GM21786 (cell line): ENCODE measurements at regions not wholly inside any gene's neighbourhood (a gene's known extent, or its start where the extent isn't known, plus 50 kb on each side); places are given as distances from the start of the nearest gene placed in this dataset.

Experiments
- ATAC-seq: cut with Tn5 transposase; IDR thresholded peaks from one replicate; pipeline ENCODE4 v1.9.1; 2021; ENCODE audit not compliant: unreplicated experiment

DNA sequence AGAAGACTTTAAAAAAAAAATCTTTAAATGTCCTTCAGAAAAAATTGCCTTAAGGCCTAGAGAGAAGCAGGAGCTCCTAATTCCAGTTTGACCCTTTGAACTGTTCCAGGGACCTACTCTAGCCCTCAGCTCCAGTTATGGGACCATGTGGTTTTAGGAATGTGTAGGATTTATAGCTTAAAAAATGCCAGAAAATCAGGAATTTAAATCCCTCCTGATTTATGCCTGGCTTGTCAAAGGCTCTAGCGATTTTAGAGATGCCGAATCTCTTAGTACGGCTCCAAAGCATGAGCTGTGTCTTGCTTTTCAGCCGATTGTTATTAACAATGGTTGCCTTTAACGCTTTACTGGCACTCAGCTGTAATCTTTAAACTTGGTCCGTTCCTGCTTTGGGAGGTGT is 130.6 kb upstream of the NPVF start:
- no peak for ATAC-seq

DNA sequence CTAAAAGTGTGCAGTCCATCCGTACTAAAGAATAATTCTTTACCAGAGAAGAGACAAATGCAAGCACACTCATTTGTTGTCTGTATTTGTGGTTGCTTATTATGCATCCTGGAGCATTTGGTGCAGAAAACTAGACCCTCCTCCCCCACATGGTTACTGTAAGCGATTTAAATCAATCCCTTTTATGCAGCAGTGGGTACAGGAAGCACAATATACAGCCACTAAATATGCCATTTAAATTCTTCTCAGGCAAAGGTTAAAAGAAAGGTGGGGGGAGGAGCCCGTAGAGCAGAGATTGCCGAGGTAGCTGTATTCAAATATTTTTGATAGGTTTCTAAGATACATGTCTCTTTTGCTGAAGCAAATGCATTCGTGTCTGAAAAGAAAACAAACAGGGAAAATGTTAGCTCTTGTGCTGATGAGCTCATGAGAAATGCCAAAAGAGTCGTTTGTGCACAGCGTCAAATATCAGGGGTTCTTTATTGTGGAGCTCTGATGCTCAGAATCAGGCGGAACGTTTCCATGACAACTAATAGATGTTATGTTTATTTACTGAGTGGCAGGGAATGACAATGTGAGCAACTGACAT is 131.3 kb upstream of the NPVF start:
- ATAC-seq: no peak

DNA sequence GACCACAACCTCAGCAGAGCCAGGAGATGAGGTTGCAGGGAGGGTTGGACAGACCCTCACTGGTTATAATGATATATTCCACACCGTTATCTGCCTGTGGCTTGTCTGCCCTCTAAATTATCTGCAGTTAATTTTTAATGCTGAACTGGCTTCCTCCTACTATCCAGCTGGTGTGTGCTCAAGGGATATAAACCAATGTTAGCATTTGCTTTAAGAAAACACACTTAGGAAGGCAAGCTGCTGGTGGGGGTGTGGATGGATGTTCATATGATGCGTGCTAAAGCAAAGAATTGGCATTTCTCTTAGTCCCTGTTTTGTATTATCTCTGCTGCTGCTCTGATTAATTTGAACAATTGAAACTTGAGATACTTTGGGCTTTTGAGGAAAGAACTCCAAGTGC is 132.2 kb upstream of the NPVF start:
- ATAC-seq: no peak

DNA sequence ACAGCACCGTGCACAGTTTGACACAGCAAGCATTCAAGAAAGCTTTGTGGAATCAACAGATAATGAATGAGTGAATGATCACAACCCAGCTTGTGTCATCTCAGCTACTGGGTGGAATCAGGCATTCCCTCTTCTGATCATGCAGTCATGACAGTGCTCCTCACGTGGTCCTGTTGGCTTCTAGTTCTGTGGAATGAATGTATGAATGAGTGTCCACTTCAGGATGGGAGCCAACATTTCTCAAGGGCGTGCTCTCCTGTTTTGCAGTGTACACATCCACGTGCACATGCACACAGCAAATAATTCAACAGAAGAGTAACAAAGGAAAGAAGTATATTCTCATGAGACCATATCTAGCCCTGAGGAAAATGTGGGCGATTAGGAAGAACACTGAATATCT is 133.1 kb upstream of the NPVF start:
- ATAC-seq: no peak

GRCh38 chr7:25361863-25362262 is 133.6 kb upstream of the NPVF start:
- no peak for ATAC-seq

DNA sequence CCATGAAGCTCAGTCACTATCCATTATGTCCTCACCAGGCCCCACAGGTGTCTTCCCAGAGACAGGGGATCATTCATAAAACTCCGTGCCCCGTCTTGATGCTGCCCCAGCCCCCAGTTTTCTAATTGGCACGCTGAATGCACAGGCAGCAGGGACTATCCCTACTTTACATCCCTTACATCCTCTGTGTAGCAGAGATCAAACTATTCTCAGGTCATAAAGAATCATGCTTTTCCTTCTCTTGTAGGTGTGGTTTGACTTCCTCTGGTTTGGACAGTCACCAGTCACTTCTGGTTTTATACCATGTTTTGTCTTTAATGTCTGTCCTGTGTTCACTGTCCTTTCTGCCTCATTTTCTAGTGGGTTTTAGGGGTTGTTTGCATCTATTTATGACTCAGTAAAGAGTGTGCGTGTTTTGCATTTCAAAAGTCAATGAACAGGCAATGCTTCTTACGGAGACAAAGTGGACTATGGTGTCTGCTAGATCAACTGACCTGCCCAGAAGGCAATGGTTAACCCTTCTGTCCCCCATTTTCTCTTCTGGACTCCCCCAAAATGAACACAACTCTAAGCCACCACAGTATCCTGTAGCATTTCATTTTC is 140.4 kb upstream of the NPVF start:
- ATAC-seq: no peak

DNA sequence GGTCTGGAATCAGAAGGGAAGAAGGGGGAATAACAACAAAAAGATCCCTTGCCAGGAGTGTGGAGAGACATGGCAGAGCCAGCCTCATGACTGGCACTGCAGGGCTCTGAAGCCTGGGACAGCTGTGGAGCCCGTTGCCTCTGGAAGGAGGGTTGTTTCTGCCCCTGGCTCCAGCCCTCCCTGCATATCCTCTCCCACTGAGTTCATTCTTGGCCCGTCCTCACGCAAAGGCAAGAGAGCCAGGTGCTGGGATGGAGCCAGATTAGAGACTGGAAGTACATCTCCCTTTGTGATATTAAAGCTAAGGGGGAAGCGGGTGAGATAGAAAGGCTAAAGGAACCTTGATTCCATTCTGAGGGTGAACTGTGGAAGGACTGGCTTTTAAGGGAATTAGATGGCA is 141.5 kb upstream of the NPVF start:
- ATAC-seq: no peak

DNA sequence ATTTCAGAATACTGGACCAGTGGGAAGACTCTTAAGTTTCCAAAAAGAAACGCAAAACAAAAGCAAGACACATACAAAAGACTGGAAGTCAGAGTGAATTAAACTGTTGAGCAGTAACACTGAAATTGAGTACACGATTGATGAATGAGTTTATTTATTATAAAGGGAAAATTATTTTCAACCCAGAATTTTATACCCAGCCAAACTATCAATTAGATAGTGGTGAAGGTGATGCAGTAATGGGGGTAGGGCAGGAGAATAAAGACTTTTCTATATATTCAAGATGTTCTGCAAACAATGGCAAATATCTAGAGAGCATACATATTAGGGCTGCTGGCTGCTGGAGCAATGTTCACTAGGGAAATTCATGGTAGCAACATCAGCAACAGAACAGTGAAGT is 143.7 kb upstream of the NPVF start:
- ATAC-seq: no peak

DNA sequence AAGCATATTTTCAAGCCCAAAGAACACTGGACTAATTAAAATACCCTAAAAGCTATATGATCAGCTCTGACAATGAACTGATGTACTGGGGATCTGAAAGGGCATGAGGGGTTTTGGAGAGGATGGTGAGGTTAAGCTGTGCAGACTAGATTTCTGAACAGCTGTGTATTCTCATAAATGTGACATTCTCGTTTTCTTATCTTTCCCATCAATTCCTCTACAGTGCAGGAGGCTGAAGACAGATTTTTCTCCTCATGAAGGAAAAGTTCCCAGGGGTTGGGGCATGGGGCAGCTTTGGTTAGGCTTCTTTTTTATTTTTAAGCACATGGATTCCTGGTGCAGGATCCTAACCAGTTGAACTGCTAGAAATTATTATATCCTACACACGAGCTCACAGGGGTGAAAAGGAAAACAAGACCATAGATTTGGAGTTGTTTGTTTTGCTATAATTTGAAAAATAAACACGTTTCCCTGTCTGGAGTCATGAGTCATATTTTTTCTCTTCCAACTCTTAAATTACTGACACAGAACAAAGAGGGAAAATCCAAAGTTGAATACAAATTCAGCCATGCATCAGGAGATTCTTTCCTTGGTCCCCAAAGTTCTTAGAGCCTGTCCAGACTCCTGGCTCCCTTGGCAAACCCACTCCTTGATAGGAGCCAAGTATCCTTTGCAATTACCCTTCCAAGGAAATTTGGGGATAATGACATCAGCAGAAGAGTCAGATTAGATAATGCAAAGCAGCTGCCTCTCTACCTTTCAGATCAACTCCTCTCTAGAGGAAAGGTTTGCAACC is 147.7 kb upstream of the NPVF start:
- ATAC-seq: no peak

DNA sequence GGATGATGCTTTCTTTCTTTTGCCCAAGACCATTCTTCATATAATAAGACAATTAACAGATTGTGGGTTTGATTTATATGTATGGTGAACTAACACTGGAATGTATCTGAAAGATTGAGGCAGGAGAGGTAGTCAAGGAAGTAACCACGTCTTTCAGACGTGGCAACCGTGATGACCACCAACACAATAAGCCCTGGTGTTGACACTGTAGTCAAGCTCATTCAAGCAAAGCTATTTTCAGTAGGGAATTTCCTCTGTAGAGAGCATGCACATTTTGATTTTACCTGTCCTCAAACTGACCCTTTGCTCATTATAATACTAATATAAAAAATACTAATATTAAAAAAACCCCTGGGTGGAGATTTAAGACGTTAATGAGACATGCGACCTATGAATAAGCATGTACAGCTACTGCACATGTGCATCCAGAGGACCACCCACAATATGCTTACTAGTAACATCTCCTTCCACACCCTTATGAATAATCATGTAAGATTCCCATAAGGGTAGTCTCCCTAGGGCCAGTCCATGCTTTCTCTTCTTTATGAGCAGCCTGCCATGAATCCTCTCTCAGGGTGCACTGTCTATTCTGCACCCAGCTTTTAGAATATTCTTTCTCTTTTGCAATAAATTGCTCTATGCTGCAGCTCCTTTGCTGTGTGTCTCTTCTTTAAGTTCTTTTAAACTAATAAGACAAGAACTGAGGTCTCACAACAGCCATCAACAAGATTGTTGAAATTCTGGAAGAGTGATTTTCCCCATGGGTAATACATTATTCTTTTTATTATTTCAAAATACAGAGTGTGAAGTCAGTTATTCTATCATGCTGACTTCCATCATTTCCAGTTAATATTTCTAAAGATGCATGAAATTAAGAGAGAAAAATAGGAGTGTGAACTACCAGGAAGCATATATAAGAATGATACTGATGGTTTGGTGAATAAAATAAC is 151.3 kb upstream of the NPVF start:
- ATAC-seq: no peak

GRCh38 chr7:25381818-25382589 is 153.7 kb upstream of the NPVF start:
- ATAC-seq: no peak

GRCh38 chr7:25382869-25383268 is 154.6 kb upstream of the NPVF start:
- ATAC-seq: no peak

DNA sequence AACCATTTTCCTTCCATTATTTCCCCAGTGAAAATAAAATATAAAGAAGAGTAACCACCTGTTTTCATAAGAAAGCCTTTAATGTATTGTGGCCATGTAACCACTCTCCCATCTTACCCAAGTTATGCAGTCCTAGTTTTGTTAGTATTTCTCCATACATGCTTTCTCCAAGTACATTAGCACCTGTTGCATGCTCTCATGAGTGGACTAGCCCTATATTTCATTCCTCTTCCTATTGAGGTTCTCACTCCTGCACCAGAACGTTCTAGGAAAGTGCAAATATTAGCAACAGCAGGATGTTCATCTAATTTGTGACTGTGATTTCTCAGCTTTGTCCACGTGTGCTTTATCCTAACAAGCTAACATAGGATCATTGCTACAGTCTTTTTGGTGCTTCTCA is 155.1 kb upstream of the NPVF start:
- ATAC-seq: no peak

DNA sequence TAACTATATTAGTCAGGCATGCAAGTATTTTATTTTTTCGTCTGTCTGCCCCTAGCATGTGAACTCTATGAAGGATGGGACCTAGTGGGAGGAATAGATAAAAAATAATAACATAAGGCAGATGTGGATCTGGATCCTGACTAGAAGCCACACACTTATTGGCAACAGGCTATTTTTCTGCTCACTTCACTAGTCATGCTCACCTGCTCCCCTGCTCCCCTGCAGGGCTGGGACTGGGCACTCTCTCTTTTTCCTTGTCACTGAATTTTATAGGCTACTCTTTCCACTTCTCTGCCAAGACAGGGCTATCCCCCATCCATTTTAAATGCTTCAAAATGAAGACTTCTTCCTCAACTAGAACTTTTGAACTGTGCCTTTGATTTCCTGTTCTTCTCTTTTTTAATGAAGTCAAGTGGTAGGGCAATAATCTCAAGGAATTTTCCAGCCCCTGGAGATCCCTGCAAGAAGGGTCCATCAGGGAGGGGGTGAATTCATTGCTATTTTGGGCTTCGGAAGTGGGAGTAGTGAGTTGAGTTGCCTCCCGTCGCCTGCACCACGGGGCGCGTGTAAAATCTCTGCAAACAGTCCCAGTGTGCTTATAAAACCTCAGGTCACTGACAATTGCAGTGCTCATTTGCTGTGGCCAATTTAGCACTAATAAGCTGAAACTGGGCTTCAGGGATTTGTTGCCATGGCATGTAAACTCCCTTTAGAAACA is 156.7 kb upstream of the NPVF start:
- ATAC-seq: no peak

DNA sequence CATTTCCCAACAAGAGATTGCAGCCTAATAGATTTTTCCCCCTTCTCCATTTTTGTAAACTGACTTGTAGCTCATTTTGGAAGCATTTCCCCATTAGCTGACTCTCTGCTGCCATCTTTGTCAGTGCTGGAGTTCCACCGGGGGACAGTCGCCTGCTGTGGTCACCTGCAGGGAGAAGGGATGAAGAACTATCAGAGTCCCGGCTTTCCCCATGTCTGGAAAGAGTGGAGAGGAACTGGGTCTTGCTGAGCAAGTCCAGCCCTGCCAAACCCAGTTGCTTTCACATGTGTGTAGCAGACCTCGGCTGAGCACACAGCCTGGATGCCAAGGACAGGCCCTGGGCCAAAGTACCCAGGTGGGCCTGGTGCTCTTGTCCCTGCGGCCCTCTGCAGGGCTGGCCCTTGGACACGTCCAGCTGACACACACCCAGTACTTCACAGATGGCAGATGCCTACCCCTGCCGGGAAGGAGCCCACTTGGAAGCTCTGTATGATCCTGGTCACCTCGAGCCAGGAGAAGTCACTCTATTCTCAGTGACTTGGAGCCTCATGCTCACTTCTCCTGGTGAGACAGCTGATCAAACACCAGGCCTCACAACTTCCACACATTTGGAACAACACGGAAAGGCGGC is 157.3 kb upstream of the NPVF start:
- no peak for ATAC-seq

DNA sequence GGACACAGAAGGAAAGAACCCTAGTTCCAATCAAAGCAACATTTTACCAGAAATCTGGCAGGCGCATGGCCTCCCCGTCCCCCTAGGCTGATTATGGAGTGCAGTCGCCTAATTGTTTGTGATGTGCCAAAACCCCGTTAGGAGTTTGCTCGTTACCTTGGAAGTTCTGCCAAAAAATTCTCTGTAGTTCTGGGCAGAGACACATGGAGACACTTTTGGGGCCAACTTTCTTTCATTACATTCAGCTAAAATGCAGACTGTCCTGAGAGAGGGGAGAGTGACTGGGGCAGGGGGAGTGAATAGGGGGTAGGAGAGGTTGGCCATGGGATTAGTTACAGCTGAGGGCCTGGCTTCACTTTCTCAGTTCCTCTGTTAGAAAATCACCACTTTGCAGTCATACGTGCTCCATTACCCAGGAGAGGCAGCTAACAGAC is 158.0 kb upstream of the NPVF start:
- ATAC-seq: no peak

DNA sequence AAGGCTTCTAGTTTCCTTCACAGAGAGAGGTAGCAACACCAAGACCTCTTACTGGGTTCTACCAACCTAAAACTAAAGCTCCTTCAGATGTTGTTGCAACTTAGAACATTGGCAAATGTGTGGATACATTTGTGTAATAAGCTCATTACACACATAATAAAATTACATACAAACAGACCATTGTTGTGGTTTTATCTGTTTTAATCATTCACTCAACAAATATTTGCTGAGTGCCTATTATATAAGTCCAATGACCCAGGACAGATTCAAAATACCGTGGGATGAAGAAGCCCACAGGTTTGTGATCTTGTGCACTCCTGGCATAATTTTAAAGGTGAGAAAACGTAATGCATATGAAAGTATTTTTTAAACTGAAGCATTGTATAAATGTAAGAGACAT is 160.4 kb upstream of the NPVF start:
- no peak for ATAC-seq

DNA sequence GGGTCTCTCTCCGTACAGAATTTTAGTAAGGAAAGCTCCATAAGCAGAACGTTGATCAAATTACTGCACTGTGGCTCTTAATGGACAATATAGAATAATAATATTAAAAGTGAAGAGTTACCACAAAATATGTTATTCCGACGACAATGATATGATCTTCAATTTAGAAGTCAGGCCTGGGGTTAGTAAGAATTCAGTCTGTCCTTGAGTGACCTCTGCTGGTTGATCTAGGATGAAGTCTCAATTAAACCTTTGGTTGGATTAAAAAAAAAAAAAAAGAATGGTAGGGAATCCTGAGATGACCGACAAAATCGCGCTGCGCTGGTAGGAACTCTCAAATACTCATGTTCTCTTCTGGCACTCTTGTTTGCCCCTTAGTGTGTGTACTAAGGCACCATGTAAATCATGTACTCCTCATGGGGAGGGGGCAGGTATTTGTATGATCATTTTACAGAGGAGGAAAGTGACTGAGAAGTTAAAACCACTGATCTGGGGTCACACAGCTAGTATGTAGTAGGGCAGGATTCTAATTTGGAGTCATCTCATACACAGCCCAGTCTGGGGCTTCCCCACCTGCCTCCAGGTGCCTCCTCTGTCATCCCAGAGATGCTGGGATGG is 161.3 kb upstream of the NPVF start:
- no peak for ATAC-seq

- ATAC-seq: no peak
These were observed 163.1 kb upstream of the NPVF start for GRCh38 chr7:25391295-25391861.
